ENCODE measurements at regions not wholly inside any gene's neighbourhood (a gene's known extent, or its start where the extent isn't known, plus 50 kb on each side); places are given as distances from the start of the nearest gene placed in this dataset.
"Not testable (repeated sequence)": the region's sequence is repeated elsewhere in the genome, so short reads cannot be mapped to it uniquely, and the experiment has no call there.

- no peak for DNase-seq
Observed at GRCh38 chr16:29126616-29127015, 141.8 kb downstream of the LAT start.

- DNase-seq, result no peak
Observed at GRCh38 chr16:29126057-29126494, 141.2 kb downstream of the LAT start.

DNA sequence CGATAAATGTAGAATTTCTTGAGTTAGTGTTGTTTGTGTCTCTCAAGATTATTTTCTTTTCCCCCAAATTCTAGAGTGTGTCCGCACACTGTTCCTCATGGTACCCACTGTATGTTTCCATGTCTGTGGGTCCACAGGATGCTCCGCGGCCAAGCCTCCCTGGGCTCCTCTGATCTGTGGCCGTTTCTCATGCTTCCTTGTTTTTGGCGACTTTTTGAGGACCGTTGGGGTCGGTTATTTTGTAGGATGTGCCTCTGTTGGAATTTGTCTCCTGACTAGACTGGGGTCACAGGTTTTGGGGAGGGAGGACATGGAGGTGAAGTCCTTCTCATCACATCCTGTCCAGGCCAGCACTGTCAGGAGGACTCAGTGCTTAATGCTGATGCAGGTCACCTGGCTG lies 140.0 kb downstream of the LAT start:
- no peak for DNase-seq

DNA sequence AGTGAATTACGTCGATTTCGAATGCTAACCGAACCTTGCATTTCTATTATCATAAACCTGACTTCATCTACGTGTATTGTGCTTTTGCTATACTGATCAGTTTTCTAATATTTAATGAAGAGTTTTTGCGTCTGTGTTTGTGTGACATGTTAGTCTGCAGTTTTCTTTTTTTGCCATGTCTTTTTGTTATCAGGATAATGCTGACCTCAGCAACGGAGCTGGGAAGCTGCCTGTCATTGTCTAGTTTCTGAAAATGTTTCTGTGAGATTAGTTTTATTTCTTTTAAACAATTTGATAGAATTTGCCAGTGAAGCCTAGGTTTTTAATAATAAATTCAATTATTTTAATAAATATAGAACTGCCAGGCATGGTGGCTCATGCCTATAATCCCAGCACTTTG lies 139.3 kb downstream of the LAT start:
- DNase-seq, result not testable (repeated sequence)

GRCh38 chr16:29120680-29121079 lies 135.8 kb downstream of the LAT start:
- DNase-seq, result not testable (repeated sequence)

DNA sequence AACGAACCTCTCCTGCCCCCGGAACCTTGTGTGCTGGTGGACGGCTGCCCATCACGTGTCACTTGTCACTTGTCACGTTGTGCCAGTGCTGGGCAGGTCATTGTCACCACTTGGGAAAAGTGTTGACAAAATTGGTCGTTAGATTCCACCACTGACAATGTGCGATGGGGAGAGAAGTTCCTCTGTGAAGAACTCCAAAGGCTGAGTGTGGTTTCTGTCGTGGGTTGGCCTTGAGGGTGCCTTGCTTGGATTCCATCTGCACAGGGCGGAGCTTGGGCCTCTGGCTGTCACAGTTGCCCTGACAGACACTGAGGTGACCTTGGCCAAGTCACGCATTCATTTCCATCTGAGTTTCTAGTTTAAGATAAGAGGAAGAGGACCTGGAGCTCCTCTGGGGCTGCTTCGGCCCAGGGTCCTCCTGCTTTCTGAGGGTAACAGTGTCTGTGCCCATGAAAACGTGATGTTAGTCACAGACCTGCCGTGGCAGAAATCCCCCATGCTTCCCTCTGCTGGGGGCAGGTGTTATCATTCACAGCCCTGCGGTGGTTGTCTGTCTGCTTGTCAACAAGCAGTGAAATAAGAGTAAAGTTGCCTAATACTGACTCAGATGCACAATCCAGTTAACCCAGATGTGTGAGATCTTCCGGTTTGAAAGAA lies 133.6 kb downstream of the LAT start:
- not testable (repeated sequence) for DNase-seq

GRCh38 chr16:29117631-29118030 lies 132.8 kb downstream of the LAT start:
- DNase-seq, result no peak

DNA sequence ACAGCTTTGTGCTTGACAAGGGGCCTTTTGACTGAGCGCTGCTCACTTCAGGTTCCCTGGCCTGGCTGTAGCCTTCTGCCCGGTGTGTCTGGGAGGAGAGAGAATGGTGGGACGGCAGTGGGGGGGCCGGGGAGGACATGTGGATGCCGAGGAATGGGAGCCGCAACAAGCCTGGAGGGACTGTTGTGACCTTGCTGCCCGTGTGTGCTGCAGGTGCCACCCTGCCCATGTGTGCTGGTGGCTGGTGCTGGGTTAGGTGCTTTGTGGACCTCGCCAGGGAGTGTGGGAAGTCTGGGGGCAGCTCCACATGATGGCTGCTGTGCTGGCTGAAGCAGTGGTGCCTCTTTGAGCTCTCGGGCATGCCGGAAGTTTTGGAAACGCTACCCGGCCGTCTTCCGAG lies 132.1 kb downstream of the LAT start:
- DNase-seq, result no peak

DNA sequence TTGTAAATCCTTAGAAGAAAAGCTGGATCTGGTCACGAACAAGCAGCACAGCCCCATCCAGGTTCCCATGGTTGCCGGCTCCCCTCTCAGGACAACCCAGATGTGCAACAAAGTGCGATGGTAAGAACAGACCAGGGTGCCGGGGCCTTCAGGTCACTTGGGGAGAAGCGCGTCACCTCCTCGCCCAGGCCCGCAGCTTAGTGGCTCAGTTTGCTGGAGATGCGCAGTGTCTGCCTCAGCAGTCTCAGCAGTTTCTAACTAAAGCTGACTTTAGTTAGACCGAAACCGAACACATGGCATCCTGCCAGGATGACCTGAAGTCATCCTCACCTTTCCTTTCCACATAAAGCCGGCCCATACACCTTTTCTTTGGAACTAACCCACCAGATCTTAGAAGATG lies 131.4 kb downstream of the LAT start:
- DNase-seq, result not testable (repeated sequence)

- not testable (repeated sequence) for DNase-seq
Observed at GRCh38 chr16:29115802-29116141, 130.9 kb downstream of the LAT start.

DNA sequence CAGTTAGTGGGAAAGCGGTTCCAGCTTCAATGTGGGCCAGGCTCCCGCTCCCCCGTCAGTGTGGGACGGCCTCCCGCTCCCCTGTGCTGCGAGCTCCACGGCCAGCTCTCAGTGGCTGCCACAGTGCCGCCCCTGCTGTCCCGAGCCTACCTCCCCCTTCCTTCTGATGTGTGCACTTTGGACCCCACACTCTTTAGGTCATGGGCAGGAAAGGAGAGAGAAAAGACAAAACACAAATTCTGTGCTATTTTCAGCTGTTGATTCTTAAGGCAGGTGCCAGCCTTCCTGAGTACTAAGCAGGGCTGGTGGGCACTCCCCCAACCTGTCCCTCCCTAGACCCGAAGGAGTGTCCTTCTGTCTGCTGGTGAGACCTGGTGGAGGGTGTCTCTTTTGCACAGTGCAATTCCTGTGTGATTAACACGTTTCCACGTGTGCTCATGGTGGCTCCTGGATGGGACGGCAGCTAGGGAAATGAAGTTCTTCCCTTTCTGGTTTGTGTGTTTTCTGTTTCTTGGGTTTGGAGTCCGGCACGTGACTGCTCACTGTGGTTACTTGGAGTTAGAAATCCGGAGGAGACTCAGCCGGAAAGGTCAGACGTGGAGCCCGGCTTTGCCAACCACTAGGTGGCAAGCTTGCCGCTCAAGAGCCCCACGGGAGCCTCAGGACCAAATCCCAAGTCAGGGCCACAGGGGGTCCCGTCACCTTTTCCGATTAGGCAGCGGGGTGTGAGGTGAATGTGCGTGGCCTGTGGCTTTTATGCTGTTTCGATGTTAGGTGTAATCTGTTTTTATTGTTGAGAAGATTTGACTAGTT lies 130.3 kb downstream of the LAT start:
- DNase-seq, result not testable (repeated sequence)

DNA sequence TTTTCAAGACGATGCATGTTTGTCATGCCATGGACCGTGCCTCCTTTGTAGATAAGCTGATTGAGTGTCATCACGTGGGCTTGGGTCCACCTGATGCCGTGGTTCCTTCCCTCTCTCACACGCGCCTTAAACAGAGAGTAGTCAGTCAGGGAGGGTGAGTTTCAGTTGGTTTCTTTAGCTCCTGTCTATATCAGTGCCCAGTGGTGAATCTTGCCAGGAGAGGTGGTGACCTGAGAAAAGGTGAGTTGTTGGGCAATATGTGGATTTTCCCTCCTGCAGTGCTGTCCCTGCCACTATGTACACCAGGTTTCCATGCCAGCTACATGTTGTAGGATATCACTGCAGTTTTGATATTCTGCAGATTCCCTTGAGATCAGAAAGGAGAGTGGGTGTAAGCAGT lies 129.7 kb downstream of the LAT start:
- no peak for DNase-seq

DNA sequence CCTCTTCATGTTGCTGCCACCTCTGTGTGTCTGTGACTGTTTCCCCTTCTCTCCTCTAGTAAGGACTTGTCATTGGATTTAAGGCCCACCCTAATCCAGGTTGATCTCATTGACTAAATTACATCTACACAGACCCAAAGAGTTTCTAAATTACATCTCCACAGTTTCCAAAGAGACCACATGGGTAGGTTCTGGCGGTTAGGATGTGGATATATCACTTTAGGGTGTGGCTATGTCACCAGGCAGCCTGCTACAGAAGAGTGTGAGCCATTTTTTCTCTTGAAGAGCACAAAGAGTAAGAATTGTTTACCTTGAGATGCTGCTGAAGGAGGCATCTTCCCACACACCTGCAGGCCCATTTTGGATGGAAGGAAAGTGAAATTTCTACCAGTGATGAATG lies 128.6 kb downstream of the LAT start:
- not testable (repeated sequence) for DNase-seq

DNA sequence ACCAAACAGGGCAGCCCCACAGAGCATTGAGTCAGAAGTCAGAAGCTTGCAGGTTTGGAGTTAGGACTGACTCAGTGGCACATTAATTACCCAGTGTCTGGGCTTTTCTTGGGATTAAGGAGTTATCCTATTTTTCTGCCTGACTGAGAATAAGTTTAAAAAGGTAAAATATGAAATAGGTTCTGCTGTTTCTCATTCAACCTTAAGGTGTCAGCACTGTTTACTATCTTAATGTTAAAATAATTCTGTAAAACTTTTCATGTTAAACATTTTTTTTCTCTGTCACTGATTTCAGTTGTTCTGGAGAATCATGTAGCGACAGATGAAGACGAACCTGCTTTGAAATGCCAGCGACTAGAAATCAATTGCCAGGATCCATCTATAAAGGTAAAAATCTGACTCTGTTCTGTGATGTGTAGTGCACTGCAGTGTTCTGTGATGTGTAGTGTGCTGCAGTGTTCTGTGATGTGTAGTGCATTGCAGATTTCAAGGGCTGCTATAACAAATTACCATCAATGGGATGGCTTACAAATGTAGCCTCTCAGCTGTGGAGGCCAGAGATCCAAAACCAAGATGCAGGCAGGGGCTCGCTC lies 128.0 kb downstream of the LAT start:
- no peak for DNase-seq

- DNase-seq, result not testable (repeated sequence)
Observed at GRCh38 chr16:29111901-29112680, 127.2 kb downstream of the LAT start.

GRCh38 chr16:29111421-29111820 lies 126.6 kb downstream of the LAT start:
- DNase-seq, result no peak

DNA sequence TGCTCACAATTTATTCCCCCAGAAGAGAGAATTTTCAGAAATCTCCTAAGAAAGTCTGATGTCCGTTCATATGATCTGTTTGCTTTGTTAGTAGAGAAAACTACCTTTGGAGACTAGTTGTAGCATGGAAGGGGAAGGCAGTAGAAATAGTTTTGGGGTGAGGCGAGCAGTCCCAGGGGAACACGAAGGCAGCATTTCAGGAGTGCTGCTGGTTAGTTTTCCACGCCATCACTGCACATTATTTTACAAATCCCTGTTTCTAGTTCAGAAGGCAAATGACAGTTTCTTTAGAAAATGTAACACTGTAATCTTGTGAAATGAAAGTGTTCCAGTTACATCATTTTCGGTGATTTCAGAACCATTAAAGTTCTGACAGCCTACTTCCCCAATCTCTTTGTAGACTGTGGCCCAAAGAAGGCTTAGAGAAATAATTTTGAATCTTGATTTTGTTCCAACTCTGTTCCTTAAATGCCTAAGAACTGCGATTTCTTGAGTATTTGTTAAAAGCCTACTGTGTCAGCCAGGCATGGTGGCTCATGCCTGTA lies 123.8 kb downstream of the LAT start:
- DNase-seq, result not testable (repeated sequence)

DNA sequence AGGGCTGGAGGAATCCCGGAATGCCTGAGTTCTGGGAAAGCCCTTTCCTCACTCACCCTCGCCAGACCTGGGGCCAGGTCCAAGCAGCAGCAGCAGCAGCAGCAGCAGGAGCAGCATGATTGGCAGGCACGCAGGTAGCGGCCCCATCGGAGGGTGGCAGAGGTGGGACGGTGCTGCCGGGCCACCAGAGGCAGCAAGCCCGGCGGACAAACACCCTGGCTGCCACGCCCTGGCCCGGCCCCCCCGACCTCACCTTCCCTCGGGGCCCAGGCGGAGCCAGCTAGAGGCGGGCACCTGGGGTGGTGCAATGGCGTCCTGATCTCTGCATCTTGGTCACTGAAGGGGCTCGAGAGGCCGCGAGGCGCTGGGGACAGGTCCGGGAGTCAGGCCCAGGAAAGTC lies 122.4 kb downstream of the LAT start:
- DNase-seq, result no peak

DNA sequence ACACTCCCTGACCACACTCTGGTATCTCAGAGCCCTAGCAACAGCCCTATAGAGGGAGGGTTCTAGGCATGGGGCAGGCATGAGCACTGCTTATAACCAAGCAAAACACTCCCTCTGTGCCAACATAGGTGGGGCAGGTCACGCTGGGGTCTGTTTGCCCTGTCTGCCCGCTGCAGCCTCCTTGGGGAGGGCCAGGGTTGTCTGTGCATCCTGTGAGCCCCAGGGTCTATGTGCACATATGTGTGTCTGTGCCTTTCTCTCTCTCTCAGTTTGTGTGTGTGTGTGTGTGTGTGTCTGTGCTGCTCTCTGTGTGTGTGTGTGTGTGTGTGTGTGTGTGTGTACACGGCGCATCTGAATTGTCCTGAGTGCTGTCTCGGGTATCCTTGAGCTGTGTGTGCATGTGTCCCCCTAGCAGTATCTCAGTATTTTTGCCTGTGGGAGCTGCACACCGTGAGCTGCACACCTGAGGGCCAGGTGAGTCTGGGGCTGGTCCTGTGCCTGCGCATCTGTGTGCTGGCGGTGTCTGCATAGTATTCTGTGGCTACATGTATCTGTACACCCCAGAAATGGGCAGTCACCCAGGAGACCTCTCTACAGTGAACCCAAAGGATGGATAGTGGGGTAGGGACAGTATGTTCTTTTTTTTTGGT lies 121.5 kb downstream of the LAT start:
- DNase-seq, result not testable (repeated sequence)

DNA sequence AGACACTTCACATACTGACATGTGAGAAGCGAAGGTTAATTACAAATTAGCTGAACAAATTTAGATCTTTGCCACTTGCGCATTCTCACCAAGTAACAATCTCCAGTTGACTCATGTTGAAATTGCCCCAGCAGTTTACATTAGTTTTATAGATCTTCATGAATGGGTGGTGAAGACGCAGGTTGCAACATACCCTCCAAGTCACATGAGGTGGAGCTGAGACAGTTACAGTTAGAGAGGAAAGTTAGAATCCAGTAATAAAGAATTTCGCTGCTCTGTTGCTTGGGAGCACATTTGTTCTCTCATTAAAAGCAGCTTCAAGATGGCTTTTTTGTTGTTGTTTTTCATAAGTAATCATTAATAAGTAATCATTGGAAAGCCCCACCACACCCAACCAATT lies 119.7 kb downstream of the LAT start:
- not testable (repeated sequence) for DNase-seq

DNA sequence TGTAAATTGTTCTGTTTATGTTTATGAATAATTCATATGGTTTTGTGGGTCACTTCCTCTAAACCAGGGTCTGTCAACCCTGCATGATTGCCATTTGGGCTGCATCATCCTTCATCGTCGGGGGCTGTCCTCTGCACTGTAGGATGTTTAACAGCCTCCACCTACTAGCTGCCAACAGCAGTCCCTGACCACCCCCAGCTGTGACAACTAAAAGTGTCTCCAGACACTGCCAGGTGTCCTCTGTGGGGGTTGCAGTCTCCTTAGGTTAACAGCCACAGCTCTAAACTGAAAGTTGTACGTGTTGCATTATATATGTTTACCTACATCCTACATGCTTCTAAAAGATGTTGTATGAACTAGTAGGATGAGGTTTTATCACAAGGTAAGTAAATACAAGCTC lies 113.1 kb downstream of the LAT start:
- not testable (repeated sequence) for DNase-seq

Measured in NCI-H1436 (cell line).